Large intestine (tissue), 3 donors: ENCODE measurements at regions not wholly inside any gene's neighbourhood (a gene's known extent, or its start where the extent isn't known, plus 50 kb on each side); places are given as distances from the start of the nearest gene placed in this dataset.

Experiments used
- DNase-seq, 2 donors: peaks; one replicate each; pipeline versions ENCODE4 v3.0.0 to v3.0.0-alpha.2; 2013
- H3K27ac ChIP-seq: one replicate; pipeline ENCODE4 v1.5.1; 2013; ENCODE audit warnings: low read length
- H3K27me3 ChIP-seq: 2 replicates; pipeline ENCODE4 v1.6.1; 2013; ENCODE audit warnings: low read length; ENCODE audit not compliant: control insufficient read depth, insufficient read depth
- H3K36me3 ChIP-seq: 2 replicates; pipeline ENCODE4 v1.6.1; 2013; ENCODE audit warnings: low read length; ENCODE audit not compliant: control insufficient read depth, insufficient read depth
- H3K4me1 ChIP-seq: one replicate; pipeline ENCODE4 v1.6.1; 2013; ENCODE audit warnings: low read length; ENCODE audit not compliant: control insufficient read depth, insufficient read depth
- H3K4me3 ChIP-seq: one replicate; pipeline ENCODE4 v1.5.1; 2013; ENCODE audit warnings: low read length
- H3K9me3 ChIP-seq: one replicate; pipeline ENCODE4 v1.6.1; 2013; ENCODE audit warnings: mild to moderate bottlenecking, low read depth, low read length, moderate library complexity; ENCODE audit not compliant: control insufficient read depth
- WGBS: methylation state at CpG from one replicate; pipeline ENCODE4 v1.1.5; 2013; ENCODE audit warnings: low lambda C conversion rate; ENCODE audit not compliant: insufficient coverage; 5-methylcytosine and 5-hydroxymethylcytosine counted together

DNA sequence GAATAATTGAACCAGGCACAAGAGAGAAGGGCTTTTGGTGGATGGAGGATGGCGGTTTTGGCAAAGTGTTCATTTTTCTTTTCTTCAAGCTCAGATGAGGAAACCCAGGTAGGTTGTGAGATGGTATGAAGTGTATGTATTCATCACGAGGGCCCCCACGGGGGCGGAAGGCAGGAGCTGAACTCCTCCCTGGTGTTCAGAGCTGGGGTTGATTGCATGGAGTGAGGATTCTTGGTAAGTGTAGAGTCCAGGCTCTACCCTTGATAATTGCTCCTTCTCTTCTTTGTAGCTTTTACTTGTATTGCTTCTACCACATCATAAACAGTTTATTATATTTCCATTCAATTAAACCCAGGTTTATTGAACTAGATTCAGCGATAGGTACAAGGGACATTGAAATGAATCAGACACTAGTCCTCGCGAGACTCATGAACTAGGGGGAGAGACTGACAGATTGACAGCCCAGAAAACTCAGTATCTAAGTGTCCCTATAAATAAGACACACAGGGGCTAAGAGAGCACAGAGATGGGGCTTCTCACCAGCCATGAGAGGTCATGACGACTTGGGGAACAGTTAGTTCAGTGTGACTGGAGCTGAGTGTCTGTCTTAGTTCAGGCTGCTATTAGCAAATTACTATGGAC, 116.7 kb upstream of the KLF4 start:
- H3K27me3 ChIP-seq, result peaks cover 3% of the 10 kb centered on the region
- peaks cover 14% of the 10 kb centered on the region for H3K4me1 ChIP-seq
- no CpG with 5 or more reads among the region's 8 CpGs for WGBS
- DNase-seq, result peak; percentile 48 to 71
- H3K36me3 ChIP-seq, result no peaks in the 10 kb centered on the region
- H3K27ac ChIP-seq, result no peak overlapping the region
- no peaks in the 10 kb centered on the region for H3K9me3 ChIP-seq
- H3K4me3 ChIP-seq, result no peak overlapping the region

- Histone ChIP-seq H3K36me3 (no peaks in the 10 kb centered on the region), H3K27ac (no peak overlapping the region), H3K27me3 (peaks cover 3% of the 10 kb centered on the region), H3K9me3 (no peaks in the 10 kb centered on the region), H3K4me1 (peaks cover 21% of the 10 kb centered on the region), H3K4me3 (no peak overlapping the region)
- no CpG with 5 or more reads among the region's 4 CpGs for WGBS
- DNase-seq, result peak in 1 of 2 donors; percentile 36
Measured at GRCh38 chr9:107605041-107605440, 115.5 kb upstream of the KLF4 start.

DNA sequence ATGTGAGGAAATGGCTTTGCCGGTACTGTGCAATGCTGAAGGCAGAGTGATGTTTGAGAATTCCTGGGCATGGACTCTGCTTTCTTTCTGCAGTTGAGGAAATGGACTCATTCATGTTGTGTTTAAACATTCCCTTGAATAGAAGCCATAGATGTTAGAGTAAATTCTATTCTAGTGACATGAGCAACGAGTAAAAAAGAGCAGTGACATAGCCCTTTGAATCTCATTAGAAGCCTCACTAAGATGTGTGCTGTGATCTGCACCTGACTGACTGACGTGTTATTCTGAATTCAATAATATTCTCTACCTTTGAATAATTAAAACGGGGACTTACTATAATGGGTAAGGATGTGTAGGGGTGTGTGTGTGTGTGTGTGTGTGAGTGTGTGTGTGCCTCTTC, 113.7 kb upstream of the KLF4 start:
- 100% methylated on average over 1 of the region's 4 CpGs for WGBS

DNA sequence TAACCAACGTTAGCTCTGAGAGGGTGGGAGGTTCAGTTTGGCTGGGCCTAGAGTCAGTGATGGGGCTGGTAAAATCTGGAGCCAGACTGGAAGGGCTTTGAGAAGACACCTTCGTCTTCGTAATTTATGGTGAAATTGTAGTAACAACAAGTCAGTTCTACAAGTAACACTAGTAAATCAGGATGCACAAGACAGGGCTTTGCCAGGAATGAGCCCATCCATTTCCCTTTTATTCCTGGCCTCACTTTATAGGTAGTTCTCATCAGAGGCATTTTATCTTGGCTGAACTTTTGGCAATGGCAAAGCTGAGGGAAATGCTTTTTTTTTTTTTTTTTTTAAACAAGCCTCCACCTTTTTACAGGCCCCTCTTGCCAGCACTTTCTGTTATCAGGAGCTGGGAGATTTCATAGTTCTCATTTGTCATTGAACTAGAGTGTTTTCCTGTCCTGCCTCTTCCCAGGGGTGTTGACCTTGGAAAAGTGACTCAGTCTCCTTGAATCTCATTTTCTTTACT, 110.5 kb upstream of the KLF4 start:
- Histone ChIP-seq H3K4me3 (no peak overlapping the region), H3K36me3 (no peaks in the 10 kb centered on the region), H3K27ac (no peak overlapping the region), H3K27me3 (peaks cover 3% of the 10 kb centered on the region), H3K9me3 (no peaks in the 10 kb centered on the region), H3K4me1 (peaks cover 35% of the 10 kb centered on the region)
- DNase-seq, result peak in 1 of 2 donors; percentile 57
- no CpG with 5 or more reads among the region's 3 CpGs for WGBS

More for the DNA sequence above, 113.7 kb upstream of the KLF4 start:
- Histone ChIP-seq H3K36me3 (no peaks in the 10 kb centered on the region), H3K27me3 (peaks cover 3% of the 10 kb centered on the region), H3K27ac (no peak overlapping the region), H3K4me1 (peaks cover 38% of the 10 kb centered on the region), H3K9me3 (no peaks in the 10 kb centered on the region), H3K4me3 (no peak overlapping the region)
- DNase-seq, result no peak

- WGBS, result no CpG with 5 or more reads among the region's 7 CpGs
- Histone ChIP-seq H3K4me1 (peaks cover 51% of the 10 kb centered on the region), H3K4me3 (no peak overlapping the region), H3K27ac (peak overlapping the region; percentile 75), H3K9me3 (no peaks in the 10 kb centered on the region), H3K27me3 (no peaks in the 10 kb centered on the region), H3K36me3 (no peaks in the 10 kb centered on the region)
- peak; percentile 59 to 87 for DNase-seq
Measured at GRCh38 chr9:107597743-107598217, 108.2 kb upstream of the KLF4 start.

GRCh38 chr9:107594908-107595530, 105.5 kb upstream of the KLF4 start:
- H3K4me1 ChIP-seq, result peaks cover 59% of the 10 kb centered on the region
- no peak overlapping the region for H3K27ac ChIP-seq
- no CpG with 5 or more reads among the region's 3 CpGs for WGBS
- no peaks in the 10 kb centered on the region for H3K9me3 ChIP-seq
- H3K4me3 ChIP-seq, result no peak overlapping the region
- no peak for DNase-seq
- peaks cover 2% of the 10 kb centered on the region for H3K27me3 ChIP-seq
- no peaks in the 10 kb centered on the region for H3K36me3 ChIP-seq

GRCh38 chr9:107593224-107593870, 103.8 kb upstream of the KLF4 start:
- WGBS, result 20% methylated on average over 2 of the region's 3 CpGs
- Histone ChIP-seq H3K27ac (no peak overlapping the region), H3K4me3 (no peak overlapping the region), H3K36me3 (no peaks in the 10 kb centered on the region), H3K9me3 (no peaks in the 10 kb centered on the region), H3K27me3 (peaks cover 2% of the 10 kb centered on the region), H3K4me1 (peaks cover 54% of the 10 kb centered on the region)
- peak; percentile 40 to 87 for DNase-seq

GRCh38 chr9:107592424-107592823, 102.9 kb upstream of the KLF4 start:
- no peaks in the 10 kb centered on the region for H3K9me3 ChIP-seq
- DNase-seq, result no peak
- H3K36me3 ChIP-seq, result no peaks in the 10 kb centered on the region
- H3K27ac ChIP-seq, result no peak overlapping the region
- peaks cover 2% of the 10 kb centered on the region for H3K27me3 ChIP-seq
- WGBS, result 60% methylated on average over 1 of the region's 7 CpGs
- H3K4me1 ChIP-seq, result peaks cover 52% of the 10 kb centered on the region
- H3K4me3 ChIP-seq, result no peak overlapping the region

DNA sequence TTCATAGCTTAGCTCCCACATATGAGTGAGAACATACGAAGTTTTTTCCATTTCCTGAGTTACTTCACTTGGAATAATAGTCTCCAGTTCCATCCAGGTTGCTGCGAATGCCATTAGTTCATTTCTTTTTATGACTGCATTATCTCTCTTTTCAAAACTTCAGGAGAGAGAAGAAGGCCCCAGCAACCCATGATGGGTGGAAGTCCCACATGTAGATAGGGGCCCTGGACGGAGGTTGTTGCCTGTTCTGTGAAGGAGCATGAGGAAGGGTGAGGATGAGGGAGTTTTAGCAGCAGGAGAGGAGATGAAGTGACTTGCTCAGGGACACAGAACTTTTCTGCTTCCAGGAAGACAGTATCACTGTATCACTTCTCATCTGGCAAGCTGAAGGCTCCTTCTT, 102.2 kb upstream of the KLF4 start:
- no peak overlapping the region for H3K4me3 ChIP-seq
- no CpG with 5 or more reads among the region's 3 CpGs for WGBS
- no peaks in the 10 kb centered on the region for H3K36me3 ChIP-seq
- H3K9me3 ChIP-seq, result no peaks in the 10 kb centered on the region
- peaks cover 56% of the 10 kb centered on the region for H3K4me1 ChIP-seq
- H3K27me3 ChIP-seq, result peaks cover 2% of the 10 kb centered on the region
- peak overlapping the region; percentile 20 for H3K27ac ChIP-seq
- peak; percentile 46 to 74 for DNase-seq

DNA sequence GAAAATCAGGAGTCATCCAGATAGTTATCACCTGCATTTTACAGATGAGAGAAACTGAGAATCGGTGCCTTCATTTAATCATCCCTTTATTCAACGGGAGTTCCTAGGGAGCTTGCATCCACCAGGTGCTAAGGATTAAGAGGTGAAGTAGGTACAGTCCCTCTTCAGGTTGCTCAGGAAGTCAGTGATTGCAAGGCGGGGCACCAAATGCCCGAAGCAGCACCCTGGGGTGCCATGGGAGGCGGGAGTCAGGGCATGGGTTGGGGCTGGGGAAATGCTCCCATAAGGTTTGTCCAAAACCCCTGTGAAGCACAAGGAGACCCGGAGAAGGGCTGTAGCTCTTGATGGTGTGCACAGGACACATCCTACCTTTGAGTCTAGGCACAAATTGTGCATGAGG, 98.8 kb upstream of the KLF4 start:
- H3K9me3 ChIP-seq, result no peaks in the 10 kb centered on the region
- peaks cover 65% of the 10 kb centered on the region for H3K4me1 ChIP-seq
- H3K36me3 ChIP-seq, result no peaks in the 10 kb centered on the region
- DNase-seq, result peak in 1 of 2 donors; percentile 66
- no CpG with 5 or more reads among the region's 6 CpGs for WGBS
- H3K4me3 ChIP-seq, result no peak overlapping the region
- peaks cover 2% of the 10 kb centered on the region for H3K27me3 ChIP-seq
- peak overlapping the region; percentile 90 for H3K27ac ChIP-seq
